Caki2 (cell line): ENCODE measurements at regions not wholly inside any gene's neighbourhood (a gene's known extent, or its start where the extent isn't known, plus 50 kb on each side); places are given as distances from the start of the nearest gene placed in this dataset.
"Not testable (repeated sequence)": the region's sequence is repeated elsewhere in the genome, so short reads cannot be mapped to it uniquely, and the experiment has no call there.

Experiments used
- DNase-seq: peaks from one replicate; pipeline ENCODE4 v3.0.0-alpha.2; 2015; ENCODE audit warnings: low read depth
- in situ Hi-C: cut with HindIII; loops from 2 replicates; pipeline ENCODE4 v1.10.0; 2016; ENCODE audit warnings: low sequenced_read_pairs, low pct_unique_long_range_greater_than_20kb, mixed read lengths

GRCh38 chr5:96292582-96293247 lies 140.3 kb downstream of the PCSK1 start:
- no peak for DNase-seq
- in situ Hi-C loops: no loop called here

GRCh38 chr5:96289287-96289686 lies 143.8 kb downstream of the PCSK1 start:
- in situ Hi-C loops, DNase-seq: not testable (repeated sequence)

GRCh38 chr5:96288845-96289185 lies 144.2 kb downstream of the PCSK1 start:
- DNase-seq: no peak
- in situ Hi-C loops: no loop called here

- DNase-seq: no peak
- in situ Hi-C loops: no loop called here
Observed at GRCh38 chr5:96288166-96288844, 144.7 kb downstream of the PCSK1 start.

GRCh38 chr5:96287136-96287535 lies 145.9 kb downstream of the PCSK1 start:
- DNase-seq: no peak
- in situ Hi-C loops: no loop called here

- in situ Hi-C loops: no loop called here
- no peak for DNase-seq
Observed at GRCh38 chr5:96285823-96286222, 147.2 kb downstream of the PCSK1 start.

GRCh38 chr5:96284727-96285389 lies 148.2 kb downstream of the PCSK1 start:
- DNase-seq: no peak
- in situ Hi-C loops: no loop called here

- in situ Hi-C loops: no loop called here
- DNase-seq: no peak
Observed at GRCh38 chr5:96283589-96283988, 149.5 kb downstream of the PCSK1 start.

GRCh38 chr5:96282020-96282419 lies 151.0 kb downstream of the PCSK1 start:
- in situ Hi-C loops: no loop called here
- DNase-seq: no peak

- no peak for DNase-seq
- in situ Hi-C loops: no loop called here
Observed at GRCh38 chr5:96280946-96281393, 152.1 kb downstream of the PCSK1 start.

GRCh38 chr5:96279801-96280542 lies 153.1 kb downstream of the PCSK1 start:
- in situ Hi-C loops: no loop called here

GRCh38 chr5:96278981-96279380 lies 154.1 kb downstream of the PCSK1 start:
- in situ Hi-C loops: no loop called here
- DNase-seq: no peak

More at GRCh38 chr5:96279801-96280542, 153.1 kb downstream of the PCSK1 start:
- DNase-seq: no peak

GRCh38 chr5:96275051-96275450 lies 158.0 kb downstream of the PCSK1 start:
- in situ Hi-C loops: no loop called here
- no peak for DNase-seq

- no peak for DNase-seq
- in situ Hi-C loops: no loop called here
Observed at GRCh38 chr5:96265487-96265886, 167.6 kb downstream of the PCSK1 start.

GRCh38 chr5:96264047-96264446 lies 169.0 kb downstream of the PCSK1 start:
- DNase-seq: no peak
- in situ Hi-C loops: no loop called here

- no peak for DNase-seq
- in situ Hi-C loops: no loop called here
Observed at GRCh38 chr5:96262105-96262504, 170.9 kb downstream of the PCSK1 start.

- in situ Hi-C loops: no loop called here
- DNase-seq: no peak
Observed at GRCh38 chr5:96260009-96260408, 173.0 kb downstream of the PCSK1 start.

- in situ Hi-C loops: no loop called here
- peak; percentile 24 for DNase-seq
Observed at GRCh38 chr5:96259151-96259772, 173.8 kb downstream of the PCSK1 start.
